ENCODE measurements at regions not wholly inside any gene's neighbourhood (a gene's known extent, or its start where the extent isn't known, plus 50 kb on each side); places are given as distances from the start of the nearest gene placed in this dataset.

DNA sequence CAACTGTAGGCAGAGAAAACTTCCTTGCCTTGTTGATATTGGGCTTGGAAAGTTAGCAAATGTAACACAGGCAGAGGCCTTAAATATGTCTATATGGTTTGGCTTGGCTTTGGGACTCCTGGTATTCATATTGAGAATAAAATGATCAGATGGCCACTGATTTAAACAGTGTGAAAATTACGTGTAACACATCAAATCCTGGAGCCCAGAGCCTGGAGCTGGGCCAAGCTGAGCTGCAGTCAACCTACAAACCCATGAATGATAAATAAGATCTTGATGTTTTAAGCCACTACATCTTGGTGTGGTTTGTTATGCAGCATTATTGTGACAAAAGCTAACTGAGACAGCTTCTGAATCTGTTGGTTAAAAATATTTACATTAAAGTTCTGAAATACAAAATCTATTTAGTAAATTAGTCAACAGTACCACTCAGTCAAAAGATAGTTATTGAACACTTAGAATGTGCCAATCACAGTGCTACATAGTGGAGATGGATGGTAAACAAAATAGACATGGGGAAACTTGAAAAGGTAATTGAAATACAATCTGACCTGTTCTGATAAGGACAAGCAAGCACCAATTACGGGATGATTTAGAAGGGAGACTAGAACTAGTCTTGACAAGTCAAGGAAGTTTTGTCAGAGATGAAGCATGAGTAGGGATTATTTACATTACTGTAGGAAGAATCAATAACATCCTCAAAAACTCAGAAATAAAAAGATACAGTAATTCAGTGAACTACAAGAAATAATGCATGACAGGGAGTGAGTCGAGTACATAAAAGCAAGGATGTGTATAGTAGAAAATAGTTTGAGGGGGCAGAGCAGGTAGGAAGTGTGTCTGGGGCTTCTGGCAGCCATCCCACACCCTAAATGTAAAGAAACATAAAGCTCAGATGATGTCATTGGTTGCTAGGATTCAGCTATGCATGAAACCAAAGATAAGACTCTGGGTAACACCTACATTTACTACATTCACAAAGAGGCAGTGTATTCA, 157.7 kb downstream of the HNMT start:
- TF ChIP-seq, protein P1, sequence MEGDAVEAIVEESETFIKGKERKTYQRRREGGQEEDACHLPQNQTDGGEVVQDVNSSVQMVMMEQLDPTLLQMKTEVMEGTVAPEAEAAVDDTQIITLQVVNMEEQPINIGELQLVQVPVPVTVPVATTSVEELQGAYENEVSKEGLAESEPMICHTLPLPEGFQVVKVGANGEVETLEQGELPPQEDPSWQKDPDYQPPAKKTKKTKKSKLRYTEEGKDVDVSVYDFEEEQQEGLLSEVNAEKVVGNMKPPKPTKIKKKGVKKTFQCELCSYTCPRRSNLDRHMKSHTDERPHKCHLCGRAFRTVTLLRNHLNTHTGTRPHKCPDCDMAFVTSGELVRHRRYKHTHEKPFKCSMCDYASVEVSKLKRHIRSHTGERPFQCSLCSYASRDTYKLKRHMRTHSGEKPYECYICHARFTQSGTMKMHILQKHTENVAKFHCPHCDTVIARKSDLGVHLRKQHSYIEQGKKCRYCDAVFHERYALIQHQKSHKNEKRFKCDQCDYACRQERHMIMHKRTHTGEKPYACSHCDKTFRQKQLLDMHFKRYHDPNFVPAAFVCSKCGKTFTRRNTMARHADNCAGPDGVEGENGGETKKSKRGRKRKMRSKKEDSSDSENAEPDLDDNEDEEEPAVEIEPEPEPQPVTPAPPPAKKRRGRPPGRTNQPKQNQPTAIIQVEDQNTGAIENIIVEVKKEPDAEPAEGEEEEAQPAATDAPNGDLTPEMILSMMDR (IDR thresholded peaks at IDR 0.05; ENCODE audit: low read depth, low read length) = no peak
- TF ChIP-seq, protein P2, sequence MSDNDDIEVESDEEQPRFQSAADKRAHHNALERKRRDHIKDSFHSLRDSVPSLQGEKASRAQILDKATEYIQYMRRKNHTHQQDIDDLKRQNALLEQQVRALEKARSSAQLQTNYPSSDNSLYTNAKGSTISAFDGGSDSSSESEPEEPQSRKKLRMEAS (IDR thresholded peaks at IDR 0.05; ENCODE audit: low read depth, low read length) = no peak
- TF ChIP-seq POLR2A (IDR thresholded peaks at IDR 0.05; ENCODE audit: extremely low read depth, insufficient read length) (no peak), MYC (IDR thresholded peaks at IDR 0.05; ENCODE audit: low read depth, low read length) (no peak)
